ENCODE measurements at regions not wholly inside any gene's neighbourhood (a gene's known extent, or its start where the extent isn't known, plus 50 kb on each side); places are given as distances from the start of the nearest gene placed in this dataset.

GRCh38 chr7:36045830-36046341 lies 107.2 kb upstream of the EEPD1 start:
- no peak for TF ChIP-seq POLR2A (IDR thresholded peaks at IDR 0.05; ENCODE audit: low read depth, low read length)
- no peak for TF ChIP-seq CTCF (IDR thresholded peaks at IDR 0.05; ENCODE audit: extremely low read depth in 1 of 2, insufficient read depth in 1 of 2, low read depth in 1 of 2, low read length in 2 of 2)
- no peak for TF ChIP-seq POLR2AphosphoS5 (IDR thresholded peaks at IDR 0.05; ENCODE audit: insufficient read depth, low read depth, low read length)
- no peak for TF ChIP-seq GATA2 (IDR thresholded peaks at IDR 0.05; ENCODE audit: insufficient read depth, insufficient read length, low read depth, low read length)
- no peak for TF ChIP-seq MAX (IDR thresholded peaks at IDR 0.05; ENCODE audit: insufficient read depth, insufficient read length)
- TF ChIP-seq FOS (IDR thresholded peaks at IDR 0.05; ENCODE audit: borderline replicate concordance, insufficient read depth, low read length), result no peak
- TF ChIP-seq EZH2 (IDR thresholded peaks at IDR 0.05; ENCODE audit: borderline replicate concordance, low read depth, low read length, severe bottlenecking), result no peak

All from endothelial cell of umbilical vein (primary cell).